Naive thymus-derived CD8-positive, alpha-beta T cell (primary cell): ENCODE measurements at regions not wholly inside any gene's neighbourhood (a gene's known extent, or its start where the extent isn't known, plus 50 kb on each side); places are given as distances from the start of the nearest gene placed in this dataset.
"Not testable (repeated sequence)": the region's sequence is repeated elsewhere in the genome, so short reads cannot be mapped to it uniquely, and the experiment has no call there.

Source experiments
- ATAC-seq, 2 donors: fragments of 150-1000 bp; cut with Tn5 transposase in 1 of 2; sonication (Bioruptor Pico), chemical (Tn5 transposase) in 1 of 2; 1 replicate in 1 of 2; 2 replicates in 1 of 2; pipeline ENCODE4 v1.10.0; 2021; ENCODE audit warnings: mild to moderate bottlenecking in 2 of 2, moderate library complexity in 2 of 2
- POLR2A ChIA-PET: fragments of 350-600 bp; sonication (Branson Sonifier 250); formaldehyde crosslinking; loops from one replicate; lab custom pipeline; 2021; ENCODE audit warnings: antibody characterized with exemption; lab: Charles Lee
- DNase-seq, 10 donors: peaks; one replicate each; pipeline versions ENCODE4 v3.0.0 to v3.0.0-alpha.2; 2020 to 2022
- H3K27ac Mint-ChIP-seq, 10 donors: one replicate each; pipeline ENCODE4 v1.8.0; 2020 to 2022; ENCODE audit warnings: mild to moderate bottlenecking in 10 of 10, mixed read lengths in 10 of 10, moderate library complexity in 4 of 10, inconsistent platforms in 1 of 10
- H3K27me3 Mint-ChIP-seq, 5 donors: one replicate each; pipeline ENCODE4 v1.8.0; 2021 to 2022; ENCODE audit warnings: mixed read lengths in 5 of 5
- H3K36me3 Mint-ChIP-seq, 3 donors: one replicate each; pipeline ENCODE4 v1.8.0; 2020 to 2022; ENCODE audit warnings: mixed read lengths in 3 of 3, mild to moderate bottlenecking in 2 of 3, inconsistent platforms in 1 of 3
- H3K4me1 Mint-ChIP-seq, 4 donors: one replicate each; pipeline ENCODE4 v1.8.0; 2021 to 2022; ENCODE audit warnings: mixed read lengths in 4 of 4
- H3K4me3 Mint-ChIP-seq, 10 donors: one replicate each; pipeline ENCODE4 v1.8.0; 2020 to 2022; ENCODE audit warnings: mild to moderate bottlenecking in 10 of 10, mixed read lengths in 10 of 10, moderate library complexity in 6 of 10, inconsistent platforms in 1 of 10
- H3K9me3 Mint-ChIP-seq, 9 donors: one replicate each; pipeline ENCODE4 v1.8.0; 2020 to 2022; ENCODE audit warnings: mixed read lengths in 9 of 9, mild to moderate bottlenecking in 3 of 9, inconsistent platforms in 1 of 9, moderate library complexity in 1 of 9

- ATAC-seq (no peak), DNase-seq (no peak)
- Mint-ChIP-seq H3K4me3 (no peak overlapping the region), H3K9me3 (peaks cover 0 to 18% (median 3%) of the 10 kb centered on the region in 9 donors), H3K36me3 (peaks cover 0 to 4% (median 0%) of the 10 kb centered on the region in 3 donors), H3K4me1 (no peaks in the 10 kb centered on the region), H3K27ac (no peak overlapping the region), H3K27me3 (no peaks in the 10 kb centered on the region)
- POLR2A ChIA-PET = no interaction called here
Measured at GRCh38 chr21:17071093-17071492, 441.8 kb upstream of the CXADR start.

GRCh38 chr21:17081193-17081592 is 431.6 kb upstream of the CXADR start:
- DNase-seq = no peak
- Mint-ChIP-seq H3K4me3 (no peak overlapping the region), H3K36me3 (no peaks in the 10 kb centered on the region), H3K4me1 (no peaks in the 10 kb centered on the region), H3K27me3 (no peaks in the 10 kb centered on the region), H3K27ac (no peak overlapping the region), H3K9me3 (peaks cover 0 to 16% (median 2%) of the 10 kb centered on the region in 9 donors)
- POLR2A ChIA-PET = no interaction called here
- ATAC-seq = no peak

GRCh38 chr21:17082843-17083483 is 429.9 kb upstream of the CXADR start:
- H3K4me3 Mint-ChIP-seq = no peak overlapping the region
- H3K9me3 Mint-ChIP-seq = peaks cover 0 to 16% (median 5%) of the 10 kb centered on the region in 9 donors
- no peak for ATAC-seq
- no peak overlapping the region for H3K27ac Mint-ChIP-seq
- no peaks in the 10 kb centered on the region for H3K36me3 Mint-ChIP-seq
- H3K27me3 Mint-ChIP-seq = no peaks in the 10 kb centered on the region
- no peak for DNase-seq
- H3K4me1 Mint-ChIP-seq = no peaks in the 10 kb centered on the region
- POLR2A ChIA-PET = no interaction called here

GRCh38 chr21:17085707-17086106 is 427.1 kb upstream of the CXADR start:
- POLR2A ChIA-PET = no interaction called here
- peaks cover 0 to 4% (median 0%) of the 10 kb centered on the region in 3 donors for H3K36me3 Mint-ChIP-seq
- H3K27ac Mint-ChIP-seq = no peak overlapping the region

GRCh38 chr21:17088500-17088899 is 424.3 kb upstream of the CXADR start:
- Mint-ChIP-seq H3K9me3 (peaks cover 0 to 14% (median 6%) of the 10 kb centered on the region in 9 donors), H3K36me3 (peaks cover 0 to 4% (median 0%) of the 10 kb centered on the region in 3 donors), H3K4me3 (no peak overlapping the region), H3K27me3 (no peaks in the 10 kb centered on the region), H3K4me1 (no peaks in the 10 kb centered on the region), H3K27ac (no peak overlapping the region)
- ATAC-seq = no peak
- DNase-seq = no peak
- POLR2A ChIA-PET = no interaction called here

More at GRCh38 chr21:17085707-17086106, 427.1 kb upstream of the CXADR start:
- H3K4me1 Mint-ChIP-seq = no peaks in the 10 kb centered on the region
- H3K9me3 Mint-ChIP-seq = peaks cover 0 to 16% (median 7%) of the 10 kb centered on the region in 9 donors
- ATAC-seq (no peak), DNase-seq (no peak)
- no peaks in the 10 kb centered on the region for H3K27me3 Mint-ChIP-seq
- no peak overlapping the region for H3K4me3 Mint-ChIP-seq

GRCh38 chr21:17089091-17089491 is 423.8 kb upstream of the CXADR start:
- H3K36me3 Mint-ChIP-seq = peaks cover 0 to 4% (median 0%) of the 10 kb centered on the region in 3 donors
- POLR2A ChIA-PET = no interaction called here
- ATAC-seq = no peak
- no peak overlapping the region for H3K27ac Mint-ChIP-seq
- no peaks in the 10 kb centered on the region for H3K27me3 Mint-ChIP-seq
- DNase-seq = no peak
- no peaks in the 10 kb centered on the region for H3K4me1 Mint-ChIP-seq
- peaks cover 0 to 14% (median 4%) of the 10 kb centered on the region in 9 donors for H3K9me3 Mint-ChIP-seq
- no peak overlapping the region for H3K4me3 Mint-ChIP-seq

GRCh38 chr21:17101696-17102095 is 411.1 kb upstream of the CXADR start:
- H3K4me1 Mint-ChIP-seq = no peaks in the 10 kb centered on the region

GRCh38 chr21:17105932-17106331 is 406.9 kb upstream of the CXADR start:
- Mint-ChIP-seq H3K27me3 (no peaks in the 10 kb centered on the region), H3K4me3 (no peak overlapping the region), H3K9me3 (peaks cover 0 to 36% (median 14%) of the 10 kb centered on the region in 9 donors), H3K27ac (no peak overlapping the region), H3K4me1 (no peaks in the 10 kb centered on the region), H3K36me3 (no peaks in the 10 kb centered on the region)
- POLR2A ChIA-PET = no interaction called here
- no peak for ATAC-seq
- DNase-seq = no peak

More at GRCh38 chr21:17101696-17102095, 411.1 kb upstream of the CXADR start:
- Mint-ChIP-seq H3K9me3 (peaks cover 0 to 32% (median 14%) of the 10 kb centered on the region in 9 donors), H3K27ac (no peak overlapping the region), H3K27me3 (no peaks in the 10 kb centered on the region), H3K4me3 (no peak overlapping the region), H3K36me3 (peaks cover 0 to 7% (median 0%) of the 10 kb centered on the region in 3 donors)
- DNase-seq = no peak
- POLR2A ChIA-PET = no interaction called here
- no peak for ATAC-seq

- no peak for ATAC-seq
- peaks cover 0 to 30% (median 6%) of the 10 kb centered on the region in 9 donors for H3K9me3 Mint-ChIP-seq
- H3K36me3 Mint-ChIP-seq = no peaks in the 10 kb centered on the region
- no peak overlapping the region for H3K4me3 Mint-ChIP-seq
- POLR2A ChIA-PET = no interaction called here
- DNase-seq = no peak
- no peaks in the 10 kb centered on the region for H3K4me1 Mint-ChIP-seq
- H3K27ac Mint-ChIP-seq = no peak overlapping the region
- H3K27me3 Mint-ChIP-seq = no peaks in the 10 kb centered on the region
Measured at GRCh38 chr21:17114045-17114444, 398.8 kb upstream of the CXADR start.

GRCh38 chr21:17118638-17119384 is 394.0 kb upstream of the CXADR start:
- POLR2A ChIA-PET = no interaction called here

GRCh38 chr21:17119466-17120297 is 393.2 kb upstream of the CXADR start:
- Mint-ChIP-seq H3K4me3 (no peak overlapping the region), H3K36me3 (no peaks in the 10 kb centered on the region), H3K27ac (no peak overlapping the region), H3K27me3 (no peaks in the 10 kb centered on the region), H3K9me3 (peaks cover 0 to 22% (median 4%) of the 10 kb centered on the region in 9 donors), H3K4me1 (no peaks in the 10 kb centered on the region)
- ATAC-seq (no peak), DNase-seq (no peak)
- POLR2A ChIA-PET = no interaction called here

More at GRCh38 chr21:17118638-17119384, 394.0 kb upstream of the CXADR start:
- ATAC-seq (no peak), DNase-seq (no peak)
- Mint-ChIP-seq H3K36me3 (no peaks in the 10 kb centered on the region), H3K9me3 (peaks cover 0 to 22% (median 4%) of the 10 kb centered on the region in 9 donors), H3K4me1 (no peaks in the 10 kb centered on the region), H3K27me3 (no peaks in the 10 kb centered on the region), H3K4me3 (no peak overlapping the region), H3K27ac (no peak overlapping the region)

GRCh38 chr21:17127395-17127794 is 385.4 kb upstream of the CXADR start:
- ATAC-seq, H3K27ac Mint-ChIP-seq, H3K36me3 Mint-ChIP-seq, POLR2A ChIA-PET, H3K9me3 Mint-ChIP-seq, H3K27me3 Mint-ChIP-seq, DNase-seq, H3K4me1 Mint-ChIP-seq: not testable (repeated sequence)
- peak overlapping the region in 1 of 10 donors; percentile 4 for H3K4me3 Mint-ChIP-seq

- H3K36me3 Mint-ChIP-seq = no peaks in the 10 kb centered on the region
- no peaks in the 10 kb centered on the region for H3K4me1 Mint-ChIP-seq
- H3K9me3 Mint-ChIP-seq = peaks cover 0 to 4% (median 0%) of the 10 kb centered on the region in 9 donors
- POLR2A ChIA-PET = no interaction called here
- DNase-seq (no peak), ATAC-seq (no peak)
- no peaks in the 10 kb centered on the region for H3K27me3 Mint-ChIP-seq
- no peak overlapping the region for H3K27ac Mint-ChIP-seq
- H3K4me3 Mint-ChIP-seq = no peak overlapping the region
Measured at GRCh38 chr21:17128132-17128531, 384.7 kb upstream of the CXADR start.
